Nucleus accumbens (tissue), 56 donors: ENCODE measurements at regions not wholly inside any gene's neighbourhood (a gene's known extent, or its start where the extent isn't known, plus 50 kb on each side); places are given as distances from the start of the nearest gene placed in this dataset.

Experiments used
- DNase-seq, 56 donors: peaks; one replicate each; lab custom pipeline; 2025; lab: John Stamatoyannopoulos, UW

- DNase-seq = no peak
Observed at GRCh38 chr16:64544859-64545258, 577.0 kb downstream of the CDH11 start.

GRCh38 chr16:64543441-64543840, 578.4 kb downstream of the CDH11 start:
- DNase-seq = no peak

DNA sequence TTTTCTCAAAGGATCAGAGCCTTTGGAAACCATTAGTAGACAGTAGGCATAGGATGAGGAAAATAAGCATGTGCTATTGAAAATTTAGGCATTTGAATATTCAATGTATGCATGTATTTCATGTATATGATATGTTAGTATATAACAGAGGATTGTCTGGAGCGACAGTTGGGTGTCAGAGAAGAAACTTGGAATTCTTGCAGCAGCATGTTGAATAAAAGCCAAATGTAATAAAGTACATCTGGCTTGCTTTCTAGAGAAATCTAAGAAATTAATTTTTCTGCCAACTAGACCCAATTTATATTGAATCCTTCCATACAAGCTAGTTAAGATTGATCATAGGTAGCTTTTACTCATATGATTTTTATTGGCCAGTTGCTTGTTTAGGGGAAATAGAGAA, 578.8 kb downstream of the CDH11 start:
- no peak for DNase-seq

DNA sequence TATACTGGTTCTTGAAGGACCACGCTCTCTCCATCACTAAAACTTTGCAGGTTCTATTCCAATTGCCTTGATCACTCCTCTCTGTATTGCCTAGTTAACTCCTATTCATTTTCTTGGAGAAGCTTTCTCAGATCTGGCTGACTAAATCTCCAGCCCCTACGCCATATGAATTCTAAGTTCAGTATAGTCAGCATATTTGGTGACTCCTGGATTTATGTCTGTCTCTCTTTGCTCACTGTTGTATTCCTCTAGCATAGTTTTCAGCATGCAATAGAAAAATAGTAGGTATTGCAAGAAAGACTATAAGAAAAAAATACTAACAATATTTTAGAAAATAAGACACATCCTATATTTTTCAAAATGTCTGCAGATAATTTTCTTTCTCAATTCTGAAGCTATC, 579.7 kb downstream of the CDH11 start:
- DNase-seq = no peak

DNA sequence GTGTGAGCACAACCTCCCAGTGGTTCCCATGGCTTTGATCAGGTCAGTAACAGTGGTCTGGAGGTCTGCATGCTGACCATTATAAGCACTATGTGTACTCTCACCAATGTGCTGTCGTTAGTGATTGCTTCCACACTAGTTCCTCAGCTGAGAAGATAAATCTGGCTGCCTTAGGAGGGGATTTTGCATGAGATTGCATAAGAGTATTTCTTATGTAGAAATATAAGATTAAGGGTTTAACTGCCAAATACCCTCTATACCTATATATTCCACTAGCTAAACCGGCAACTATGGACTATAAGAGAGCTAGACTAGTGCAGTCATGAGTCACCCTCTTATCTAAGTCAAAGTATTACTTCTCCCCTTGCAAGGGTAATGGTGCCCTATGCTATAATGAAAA, 580.2 kb downstream of the CDH11 start:
- no peak for DNase-seq

GRCh38 chr16:64540434-64540833, 581.4 kb downstream of the CDH11 start:
- no peak for DNase-seq

DNA sequence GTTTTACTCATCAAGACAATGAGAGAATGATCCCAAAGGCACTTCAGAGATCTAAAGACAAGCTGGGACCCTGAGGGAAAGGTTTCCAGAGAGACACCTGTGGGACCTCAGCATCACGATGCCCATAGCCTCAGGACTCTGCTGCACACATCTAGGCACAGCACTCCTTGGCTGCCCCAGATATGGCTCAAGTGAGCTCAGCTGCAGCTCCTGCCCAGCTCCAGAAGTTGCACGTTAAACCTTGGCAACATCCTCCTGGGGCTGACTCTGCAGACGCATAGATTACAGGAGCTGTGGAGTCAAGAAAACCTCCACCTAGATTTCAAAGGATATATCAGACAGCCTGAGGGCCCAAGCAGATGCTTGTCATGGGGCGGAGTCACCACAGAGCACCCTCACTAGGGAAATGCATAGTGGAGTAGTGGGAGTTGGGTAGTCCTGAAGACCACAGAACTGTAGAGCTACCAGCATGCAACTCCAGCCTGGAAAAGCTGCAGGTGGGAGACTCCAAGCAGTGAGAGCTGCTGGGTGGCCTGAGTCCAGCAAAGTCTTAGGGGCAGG, 582.0 kb downstream of the CDH11 start:
- DNase-seq = no peak

DNA sequence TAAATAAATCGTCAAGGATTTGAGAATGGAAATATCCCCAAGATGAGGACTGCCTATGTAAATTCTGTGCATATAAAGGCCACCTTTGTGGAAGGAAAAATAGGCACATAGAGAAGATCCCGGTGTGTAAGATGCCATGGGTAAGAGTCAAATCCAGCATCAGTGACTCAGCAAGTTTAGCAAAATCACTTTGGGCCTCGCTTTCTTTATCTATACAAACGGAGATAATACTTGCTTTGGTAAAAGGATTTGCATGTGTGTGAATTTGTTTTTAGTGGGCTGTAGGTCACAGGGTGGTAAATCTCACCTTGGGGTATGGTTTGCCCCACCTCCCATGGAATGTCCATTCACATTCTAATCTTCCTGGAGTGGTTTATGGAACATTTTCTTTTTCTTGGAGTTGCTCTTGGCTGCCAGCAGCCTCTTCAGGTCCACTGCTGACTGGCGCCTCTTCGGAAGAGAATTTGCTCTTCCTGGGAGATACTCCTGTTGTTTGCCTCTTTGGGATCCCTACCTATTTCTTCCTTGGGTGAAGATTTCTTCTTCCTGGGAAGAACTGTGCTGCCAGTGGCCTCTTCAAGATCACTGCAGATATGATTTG, 587.6 kb downstream of the CDH11 start:
- no peak for DNase-seq

DNA sequence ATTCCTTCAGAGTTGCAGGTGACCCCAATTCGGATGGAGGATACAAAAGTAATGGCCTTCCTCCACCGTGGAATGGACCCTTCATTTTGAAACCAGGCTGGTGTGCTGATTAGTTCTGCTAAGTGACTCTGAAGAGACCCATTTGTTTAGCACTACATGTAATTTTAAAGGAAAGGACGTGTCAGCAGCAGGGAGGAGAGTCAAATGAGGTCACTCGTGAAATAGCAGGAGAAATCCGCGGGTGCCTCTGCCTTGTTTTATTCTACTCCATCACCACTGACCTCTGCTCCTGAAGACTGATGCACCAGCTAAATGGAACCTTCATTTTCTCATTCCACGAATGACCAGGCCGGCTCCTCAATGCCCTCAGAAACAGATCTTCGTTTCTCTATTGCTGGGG, 589.2 kb downstream of the CDH11 start:
- DNase-seq = no peak

GRCh38 chr16:64532117-64532516, 589.7 kb downstream of the CDH11 start:
- DNase-seq = no peak

- no peak for DNase-seq
Observed at GRCh38 chr16:64531401-64531800, 590.5 kb downstream of the CDH11 start.

GRCh38 chr16:64522548-64522947, 599.3 kb downstream of the CDH11 start:
- DNase-seq = no peak

DNA sequence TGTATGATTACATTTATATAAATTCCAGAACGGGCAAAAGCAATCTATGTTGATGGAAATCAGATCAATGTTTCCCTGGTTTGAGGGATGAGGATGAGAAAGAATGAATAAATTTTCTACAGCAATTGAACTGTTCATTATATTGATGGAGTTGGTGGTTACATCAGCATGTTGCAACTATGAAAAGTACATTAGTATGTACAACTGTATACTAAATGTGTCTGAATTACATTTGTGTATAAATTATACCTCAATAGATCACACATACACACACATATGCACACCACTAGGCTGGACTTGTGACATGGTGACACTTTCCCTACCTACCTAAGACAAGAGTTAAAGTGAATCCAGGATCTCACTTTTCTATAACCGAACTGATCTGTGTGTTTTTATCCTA, 608.0 kb downstream of the CDH11 start:
- DNase-seq = no peak

GRCh38 chr16:64507240-64508024, 614.4 kb downstream of the CDH11 start:
- DNase-seq = no peak

- DNase-seq = no peak
Observed at GRCh38 chr16:64499211-64499610, 622.7 kb downstream of the CDH11 start.

GRCh38 chr16:64498363-64498762, 623.5 kb downstream of the CDH11 start:
- no peak for DNase-seq

- no peak for DNase-seq
Observed at GRCh38 chr16:64493709-64494108, 628.2 kb downstream of the CDH11 start.

DNA sequence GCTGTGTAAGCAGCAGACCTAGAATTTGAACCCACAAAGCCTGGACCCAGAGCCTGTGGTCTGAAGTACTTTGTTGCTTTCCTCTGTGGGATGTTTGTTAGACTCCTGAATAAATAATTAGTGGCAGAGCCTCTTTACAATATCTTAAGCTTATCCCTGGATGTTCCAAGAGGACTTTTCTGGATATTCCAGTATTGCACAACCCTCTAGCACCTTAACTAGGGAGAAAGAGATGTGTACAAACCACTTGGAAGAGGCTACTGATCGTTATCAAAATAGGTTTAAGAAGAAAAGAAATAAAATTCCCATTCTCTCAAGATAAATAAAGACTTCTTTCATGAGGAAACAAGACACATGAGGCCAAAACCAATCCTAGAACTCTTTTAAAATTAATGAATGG, 632.4 kb downstream of the CDH11 start:
- no peak for DNase-seq

GRCh38 chr16:64486561-64486960, 635.3 kb downstream of the CDH11 start:
- no peak for DNase-seq

GRCh38 chr16:64481497-64481896, 640.4 kb downstream of the CDH11 start:
- peak in 1 of 56 donors; percentile 2 for DNase-seq

DNA sequence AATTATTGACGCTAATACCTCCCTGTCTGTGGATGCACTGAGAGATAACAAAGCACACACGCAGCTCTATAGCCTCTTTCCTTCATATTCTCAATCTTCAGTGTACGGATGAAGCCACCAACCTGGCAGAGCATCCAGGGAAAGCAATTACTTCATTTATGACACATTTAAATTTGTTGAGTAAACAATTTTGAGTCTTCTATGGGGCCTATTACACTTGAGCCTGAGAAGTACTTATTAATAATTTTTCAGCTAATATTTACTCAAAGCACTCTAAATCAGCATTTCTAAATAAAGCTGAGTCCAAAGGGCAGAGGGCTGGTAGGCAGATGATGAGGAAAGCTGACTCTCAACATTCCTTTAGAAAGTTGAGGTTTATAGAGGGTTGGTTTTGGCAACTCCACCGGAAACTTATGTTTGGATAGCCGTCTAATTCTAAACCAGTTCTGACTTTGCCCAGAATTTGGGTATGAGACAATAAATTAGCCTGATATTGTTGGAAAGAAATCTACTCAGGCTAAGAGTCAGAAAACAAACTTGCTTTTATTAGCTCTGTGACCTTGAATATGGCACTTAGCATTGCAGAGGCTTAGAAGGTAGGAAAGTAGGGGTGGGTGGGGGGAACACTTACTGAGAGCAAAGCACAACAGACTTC, 643.5 kb downstream of the CDH11 start:
- no peak for DNase-seq
